ENCODE measurements at regions not wholly inside any gene's neighbourhood (a gene's known extent, or its start where the extent isn't known, plus 50 kb on each side); places are given as distances from the start of the nearest gene placed in this dataset.
"Not testable (repeated sequence)": the region's sequence is repeated elsewhere in the genome, so short reads cannot be mapped to it uniquely, and the experiment has no call there.

GRCh38 chr1:181181792-181182585 is 93.5 kb downstream of the IER5 start:
- peaks cover 2% of the 10 kb centered on the region for H3K27me3 ChIP-seq
- DNase-seq: no peak
- H3K4me3 ChIP-seq: no peak overlapping the region
- in situ Hi-C loops (cut with MboI; ENCODE audit: low pct_ligation_motif_present in 1 of 4, low pct_unique_long_range_greater_than_20kb in 1 of 4, low sequenced_read_pairs in 3 of 4) (loop anchor here in 1 of 4 donors (25.0 kb wide), 1 partner anchor 230 kb away; no protein-coding TSS in a partner anchor), intact Hi-C loops (cut with DNase I; ENCODE audit: low total_unique reads) (no loop called here)
- H3K4me1 ChIP-seq: peaks cover 3 to 10% (median 5%) of the 10 kb centered on the region in 4 donors
- 78 to 80% methylated on average over 3 to 11 of the region's 11 CpGs for WGBS, 2 donors (ENCODE audit: low coverage in 1 of 2)
- no peaks in the 10 kb centered on the region for H3K36me3 ChIP-seq
- H3K9me3 ChIP-seq: no peaks in the 10 kb centered on the region
- no peak overlapping the region for H3K27ac ChIP-seq
- no peak for TF ChIP-seq EP300 (IDR thresholded peaks at IDR 0.05; ENCODE audit: low read depth)

DNA sequence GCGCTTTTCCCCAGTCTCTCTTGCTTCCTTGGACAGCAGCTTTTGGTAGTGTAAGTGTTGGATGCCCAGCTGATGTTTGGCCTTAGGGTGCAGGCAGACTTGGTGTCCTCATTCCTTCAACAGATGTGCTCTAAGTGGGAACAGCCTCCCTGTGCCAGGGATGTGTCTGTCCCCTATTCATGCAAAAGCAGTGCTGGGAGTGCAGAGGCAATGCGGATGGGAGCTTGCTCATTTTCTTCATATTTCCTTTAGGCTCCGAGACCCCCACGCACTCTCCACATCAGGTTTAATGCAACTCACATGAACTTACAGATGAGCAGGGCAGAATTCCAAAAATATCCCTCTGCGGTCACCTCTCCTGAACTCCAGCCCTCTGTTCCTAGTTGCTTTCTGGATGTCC is 96.1 kb downstream of the IER5 start:
- H3K27me3 ChIP-seq: peaks cover 21% of the 10 kb centered on the region
- H3K9me3 ChIP-seq: no peaks in the 10 kb centered on the region
- no peak for DNase-seq
- intact Hi-C loops (cut with DNase I; ENCODE audit: low total_unique reads): no loop called here
- no peaks in the 10 kb centered on the region for H3K36me3 ChIP-seq
- TF ChIP-seq POLR2A (IDR thresholded peaks at IDR 0.05) (no peak), POLR2AphosphoS5 (IDR thresholded peaks at IDR 0.05) (no peak), EP300 (IDR thresholded peaks at IDR 0.05; ENCODE audit: low read depth) (no peak), CTCF (IDR thresholded peaks at IDR 0.05) (no peak)
- peaks cover 3 to 12% (median 6%) of the 10 kb centered on the region in 4 donors for H3K4me1 ChIP-seq
- WGBS, 2 donors (ENCODE audit: low coverage in 1 of 2): 94% methylated on average over 5 of the region's 5 CpGs; no CpG with 5 or more reads in 1 of the 2 donors
- in situ Hi-C loops (cut with MboI; ENCODE audit: low pct_ligation_motif_present in 1 of 4, low pct_unique_long_range_greater_than_20kb in 1 of 4, low sequenced_read_pairs in 3 of 4): loop anchor here in 3 of 4 donors (5.0 to 25.0 kb wide), 2 partner anchors 228 to 238 kb away; no protein-coding TSS in a partner anchor
- H3K27ac ChIP-seq: no peak overlapping the region
- no peak overlapping the region for H3K4me3 ChIP-seq

GRCh38 chr1:181185461-181185860 is 97.0 kb downstream of the IER5 start:
- Histone ChIP-seq H3K36me3 (no peaks in the 10 kb centered on the region), H3K27me3 (peaks cover 30% of the 10 kb centered on the region), H3K4me1 (peaks cover 0 to 11% (median 5%) of the 10 kb centered on the region in 4 donors), H3K4me3 (no peak overlapping the region), H3K27ac (no peak overlapping the region), H3K9me3 (no peaks in the 10 kb centered on the region)
- in situ Hi-C loops (cut with MboI; ENCODE audit: low pct_ligation_motif_present in 1 of 4, low pct_unique_long_range_greater_than_20kb in 1 of 4, low sequenced_read_pairs in 3 of 4): loop anchor here in 3 of 4 donors (5.0 to 25.0 kb wide), 2 partner anchors 227 to 237 kb away; no protein-coding TSS in a partner anchor
- intact Hi-C loops (cut with DNase I; ENCODE audit: low total_unique reads): no loop called here
- TF ChIP-seq EP300 (IDR thresholded peaks at IDR 0.05; ENCODE audit: low read depth) (no peak), POLR2AphosphoS5 (IDR thresholded peaks at IDR 0.05) (no peak), CTCF (IDR thresholded peaks at IDR 0.05) (no peak), POLR2A (IDR thresholded peaks at IDR 0.05) (no peak)
- DNase-seq: no peak
- 44% methylated on average over 3 of the region's 3 CpGs; no CpG with 5 or more reads in 1 of the 2 donors for WGBS, 2 donors (ENCODE audit: low coverage in 1 of 2)

- H3K27ac ChIP-seq; H3K9me3 ChIP-seq; H3K4me3 ChIP-seq; intact Hi-C loops (cut with DNase I; ENCODE audit: low total_unique reads); DNase-seq; H3K36me3 ChIP-seq: not testable (repeated sequence)
- WGBS, 2 donors (ENCODE audit: low coverage in 1 of 2): 43 to 64% methylated on average over 3 to 4 of the region's 4 CpGs
- Histone ChIP-seq H3K27me3 (peaks cover 32% of the 10 kb centered on the region), H3K4me1 (peaks cover 0 to 11% (median 5%) of the 10 kb centered on the region in 4 donors)
- in situ Hi-C loops (cut with MboI; ENCODE audit: low pct_ligation_motif_present in 1 of 4, low pct_unique_long_range_greater_than_20kb in 1 of 4, low sequenced_read_pairs in 3 of 4): loop anchor here in 3 of 4 donors (5.0 to 25.0 kb wide), 2 partner anchors 226 to 236 kb away; no protein-coding TSS in a partner anchor
These were observed 97.6 kb downstream of the IER5 start for GRCh38 chr1:181186133-181186532.

DNA sequence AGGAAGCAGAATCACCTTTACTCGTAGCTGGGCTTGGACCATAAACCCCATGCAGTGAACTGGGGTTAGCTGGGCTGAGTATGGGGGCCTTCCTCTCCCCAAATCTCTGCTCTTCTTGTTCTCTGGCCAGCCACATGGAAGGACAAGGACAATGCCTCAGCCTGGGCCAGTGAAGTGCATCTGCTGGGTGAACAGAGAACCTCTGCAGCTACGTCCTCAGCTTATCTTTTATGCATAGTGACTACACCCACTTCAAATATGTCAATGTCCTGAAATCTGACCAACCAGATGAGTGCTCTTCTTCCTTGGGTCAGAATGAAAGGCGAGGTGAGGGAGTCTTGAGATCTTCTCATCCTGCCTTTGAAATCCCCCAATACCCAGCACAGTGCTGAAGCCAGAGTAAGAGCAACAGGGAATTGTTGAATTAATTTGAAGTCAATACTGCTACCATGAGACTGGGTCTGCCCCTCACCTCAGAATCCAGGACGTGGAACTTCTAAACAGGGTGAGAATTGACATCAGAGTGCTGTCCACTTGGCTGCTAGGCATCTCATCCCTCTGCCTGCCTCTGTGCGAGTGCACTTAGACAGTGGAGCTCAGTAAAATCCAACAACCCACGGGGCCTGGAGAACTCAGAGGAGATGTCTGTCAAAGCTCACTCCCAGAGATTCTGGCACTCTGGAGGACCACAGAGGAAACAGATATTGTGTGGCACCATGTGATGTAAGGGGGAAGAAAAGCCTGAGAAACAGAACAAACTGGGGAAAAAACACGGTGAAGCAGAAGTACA is 99.0 kb downstream of the IER5 start:
- H3K36me3 ChIP-seq: no peaks in the 10 kb centered on the region
- peaks cover 0 to 11% (median 5%) of the 10 kb centered on the region in 4 donors for H3K4me1 ChIP-seq
- DNase-seq: no peak
- TF ChIP-seq POLR2A (IDR thresholded peaks at IDR 0.05): no peak
- TF ChIP-seq POLR2AphosphoS5 (IDR thresholded peaks at IDR 0.05): no peak
- no peak for TF ChIP-seq CTCF (IDR thresholded peaks at IDR 0.05)
- no peak for TF ChIP-seq EP300 (IDR thresholded peaks at IDR 0.05; ENCODE audit: low read depth)
- no peak overlapping the region for H3K4me3 ChIP-seq
- intact Hi-C loops (cut with DNase I; ENCODE audit: low total_unique reads) (no loop called here), in situ Hi-C loops (cut with MboI; ENCODE audit: low pct_ligation_motif_present in 1 of 4, low pct_unique_long_range_greater_than_20kb in 1 of 4, low sequenced_read_pairs in 3 of 4) (loop anchor here in 3 of 4 donors (5.0 to 25.0 kb wide), 2 partner anchors 225 to 235 kb away; no protein-coding TSS in a partner anchor)
- no peak overlapping the region for H3K27ac ChIP-seq
- peaks cover 32% of the 10 kb centered on the region for H3K27me3 ChIP-seq
- no peaks in the 10 kb centered on the region for H3K9me3 ChIP-seq
- WGBS, 2 donors (ENCODE audit: low coverage in 1 of 2): 51 to 57% methylated on average over 3 to 7 of the region's 7 CpGs
